H54 (cell line): ENCODE measurements at regions not wholly inside any gene's neighbourhood (a gene's known extent, or its start where the extent isn't known, plus 50 kb on each side); places are given as distances from the start of the nearest gene placed in this dataset.

Source experiments
- DNase-seq: peaks from one replicate; pipeline ENCODE4 v3.0.0; 2011; ENCODE audit warnings: low spot score, mixed read lengths; ENCODE audit not compliant: insufficient read length
- FAIRE-seq: peaks from 3 replicates; lab custom pipeline; 2011; peaks lifted over from hg19 to GRCh38; lab: Jason Lieb, UNC
- POLR2A ChIP-seq: IDR thresholded peaks from 2 replicates; pipeline ENCODE4 v1.6.1; 2011; ENCODE audit warnings: low read depth, mild to moderate bottlenecking, low read length

- DNase-seq (no peak), FAIRE-seq (no peak)
- no peak for TF ChIP-seq POLR2A
These were observed 50.7 kb upstream of the SPATA12 start for GRCh38 chr3:57009802-57010201.

GRCh38 chr3:57009367-57009766 lies 51.1 kb upstream of the SPATA12 start:
- TF ChIP-seq POLR2A, result no peak
- FAIRE-seq, result no peak
- DNase-seq, result no peak

GRCh38 chr3:57007521-57008460 lies 52.7 kb upstream of the SPATA12 start:
- peak; percentile 68 for DNase-seq
- TF ChIP-seq POLR2A, result no peak
- peak; percentile 27 for FAIRE-seq

DNA sequence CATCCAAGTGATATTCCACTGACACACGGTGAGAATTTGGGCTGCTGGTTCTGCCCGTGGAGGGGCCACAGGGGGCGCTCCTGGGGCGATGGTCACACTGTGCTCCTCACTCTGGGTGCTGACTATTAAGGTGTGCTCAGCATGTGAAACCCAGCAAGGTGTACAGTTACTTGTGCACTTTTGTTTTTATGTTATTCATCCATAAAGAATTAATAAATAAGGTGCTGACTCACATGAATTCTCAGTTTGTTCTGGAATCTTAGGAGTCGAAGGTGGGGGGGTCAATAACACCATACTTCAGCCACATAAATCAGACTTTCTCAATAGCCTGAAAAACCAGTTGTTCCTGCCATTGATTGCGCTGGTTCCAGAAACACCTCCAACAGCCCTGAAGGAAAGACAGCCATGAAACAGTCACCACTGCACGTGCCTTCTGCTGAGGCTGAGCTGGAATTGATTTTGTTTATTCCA lies 53.5 kb upstream of the SPATA12 start:
- DNase-seq, result no peak
- no peak for TF ChIP-seq POLR2A
- no peak for FAIRE-seq

GRCh38 chr3:57006179-57006657 lies 54.2 kb upstream of the SPATA12 start:
- no peak for DNase-seq
- no peak for TF ChIP-seq POLR2A
- FAIRE-seq, result no peak

DNA sequence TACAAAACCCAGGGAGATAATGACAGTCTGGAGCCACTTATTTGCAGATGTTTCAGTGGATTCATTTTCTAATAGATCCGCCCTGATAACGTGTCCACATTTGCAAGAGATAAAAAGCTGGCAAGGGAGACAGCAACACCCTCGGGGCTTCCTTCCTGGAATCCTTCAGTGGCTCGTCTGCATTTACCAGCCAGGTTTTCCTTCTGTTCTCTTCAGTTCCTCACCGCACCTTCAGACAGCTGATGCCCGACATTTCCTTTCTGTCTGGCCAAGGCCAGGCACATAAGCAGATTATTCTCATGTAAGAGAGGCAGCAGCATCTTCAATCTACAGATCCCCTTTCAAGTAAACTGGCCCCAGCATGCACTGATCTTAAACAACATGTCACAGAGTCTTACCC lies 56.2 kb upstream of the SPATA12 start:
- FAIRE-seq, result no peak
- DNase-seq, result no peak
- no peak for TF ChIP-seq POLR2A

DNA sequence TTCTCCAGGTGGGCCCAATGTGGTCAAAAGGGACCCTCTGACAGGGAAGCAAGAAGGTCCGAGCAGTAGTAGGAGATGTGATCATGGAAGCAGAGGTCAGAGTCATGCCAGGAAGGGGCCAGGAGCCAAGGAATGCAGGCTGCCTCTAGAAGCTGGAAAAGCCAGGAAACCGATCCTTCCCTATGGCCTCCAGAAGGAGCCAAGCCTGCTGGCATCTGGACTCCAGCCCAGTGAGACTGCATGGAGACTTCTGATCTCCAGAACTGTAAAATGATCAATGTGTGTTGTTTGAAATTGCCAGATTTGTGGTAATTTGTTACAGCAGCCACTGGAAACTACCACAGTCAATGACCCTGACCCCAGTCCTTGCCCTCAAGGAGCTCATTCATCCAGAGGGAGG lies 56.8 kb upstream of the SPATA12 start:
- TF ChIP-seq POLR2A, result no peak
- FAIRE-seq (no peak), DNase-seq (no peak)

DNA sequence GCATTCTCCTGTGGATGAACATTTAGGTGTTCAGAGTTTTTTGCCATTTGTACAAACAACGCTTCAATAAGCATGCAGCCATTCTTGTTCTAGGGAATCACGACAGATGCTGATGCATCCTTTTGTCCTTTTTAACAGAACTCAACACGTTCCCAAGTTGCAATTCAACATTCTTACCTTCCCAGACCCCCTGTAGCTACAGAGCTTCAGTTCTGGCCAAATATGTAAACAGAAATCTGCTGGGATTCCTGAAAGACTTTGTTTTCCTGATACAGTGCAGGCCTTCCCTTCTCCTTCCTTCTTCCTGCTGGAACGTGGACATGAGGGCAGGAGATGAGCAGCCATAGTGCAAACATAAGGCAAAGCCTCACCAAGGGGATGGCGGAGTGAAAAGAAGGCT lies 59.1 kb upstream of the SPATA12 start:
- DNase-seq (no peak), FAIRE-seq (no peak)
- no peak for TF ChIP-seq POLR2A

DNA sequence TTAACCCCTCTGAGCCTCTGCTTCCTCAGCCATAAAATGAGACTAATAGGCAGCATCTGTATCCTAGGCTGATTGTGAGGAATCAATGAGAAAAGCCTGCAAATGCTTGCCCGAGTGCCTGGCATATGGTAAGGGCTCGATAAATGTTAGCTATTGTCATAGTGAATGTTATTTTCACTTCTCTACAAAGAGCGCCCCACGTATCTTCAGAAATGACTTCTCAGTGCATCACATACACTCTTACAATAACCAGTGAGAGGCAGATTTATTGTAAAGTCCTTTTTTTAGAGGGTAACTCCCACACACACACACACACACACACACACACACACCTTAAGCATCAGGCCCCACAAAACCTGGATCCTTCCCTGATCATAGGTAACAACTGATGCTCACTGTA lies 60.5 kb upstream of the SPATA12 start:
- no peak for TF ChIP-seq POLR2A
- FAIRE-seq (no peak), DNase-seq (no peak)

DNA sequence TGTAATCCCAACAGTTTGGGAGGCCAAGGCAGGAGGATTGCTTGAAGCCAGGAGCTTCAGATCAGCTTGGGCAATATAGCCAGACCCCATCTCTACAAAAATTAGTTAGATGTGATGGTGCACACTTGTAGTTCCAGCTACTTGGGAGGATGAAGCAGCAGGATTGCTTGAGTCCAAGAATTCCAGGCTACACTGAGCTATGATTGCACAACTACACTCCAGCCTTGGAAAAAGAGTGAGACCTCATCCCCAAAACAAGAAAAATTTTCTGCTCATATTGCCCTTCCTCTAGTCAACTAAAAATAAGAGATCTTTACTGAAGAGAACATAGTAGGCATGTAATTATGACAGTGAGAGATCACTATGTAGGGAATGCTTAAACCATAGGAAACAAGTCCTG lies 60.9 kb upstream of the SPATA12 start:
- FAIRE-seq (no peak), DNase-seq (no peak)
- no peak for TF ChIP-seq POLR2A

DNA sequence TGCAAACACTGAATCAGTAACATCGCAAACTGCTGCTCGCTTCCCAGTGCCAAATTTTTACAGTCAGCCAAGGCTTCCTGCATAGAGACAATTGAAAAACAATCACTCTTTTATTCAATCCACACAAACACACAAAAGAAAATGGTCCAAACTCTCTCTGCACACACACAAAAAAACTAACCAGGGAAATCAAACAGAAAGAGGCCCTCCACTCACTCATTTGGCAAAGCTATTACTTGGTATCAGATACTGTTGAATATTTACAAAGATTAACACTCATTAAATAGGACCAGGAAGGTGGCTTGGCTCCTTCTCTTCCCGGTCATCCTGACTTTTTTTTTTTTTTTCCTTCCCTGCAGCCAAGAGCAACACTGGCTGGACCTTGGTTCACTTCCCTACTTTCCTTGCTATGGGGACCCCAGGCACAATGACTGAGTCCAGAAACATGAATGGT lies 62.4 kb upstream of the SPATA12 start:
- no peak for TF ChIP-seq POLR2A
- DNase-seq (no peak), FAIRE-seq (no peak)

GRCh38 chr3:56997675-56998074 lies 62.8 kb upstream of the SPATA12 start:
- DNase-seq, result no peak
- TF ChIP-seq POLR2A, result no peak
- no peak for FAIRE-seq

GRCh38 chr3:56997041-56997440 lies 63.4 kb upstream of the SPATA12 start:
- DNase-seq (no peak), FAIRE-seq (no peak)
- TF ChIP-seq POLR2A, result no peak

- FAIRE-seq, result no peak
- TF ChIP-seq POLR2A, result no peak
- no peak for DNase-seq
These were observed 66.1 kb upstream of the SPATA12 start for GRCh38 chr3:56994391-56994790.

DNA sequence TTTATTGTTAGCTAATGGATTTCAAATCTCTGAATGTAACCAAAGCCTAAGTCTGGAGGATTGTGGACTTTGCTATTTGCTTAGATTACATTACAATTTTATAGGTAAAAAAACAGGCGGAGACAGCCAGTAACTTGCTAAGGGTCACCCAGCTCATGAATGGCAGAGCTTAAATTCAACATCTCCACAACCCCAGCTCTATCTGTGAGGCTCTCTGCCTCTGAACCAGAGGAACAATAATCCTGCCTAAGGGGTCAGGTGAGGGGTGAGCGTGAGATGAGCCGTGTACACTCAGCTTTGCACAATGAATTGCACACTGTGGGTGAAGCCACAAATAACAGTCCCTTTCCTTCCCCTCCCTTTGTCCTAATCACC lies 69.8 kb upstream of the SPATA12 start:
- no peak for DNase-seq
- FAIRE-seq, result no peak
- TF ChIP-seq POLR2A, result no peak
